ENCODE measurements at regions not wholly inside any gene's neighbourhood (a gene's known extent, or its start where the extent isn't known, plus 50 kb on each side); places are given as distances from the start of the nearest gene placed in this dataset.

DNA sequence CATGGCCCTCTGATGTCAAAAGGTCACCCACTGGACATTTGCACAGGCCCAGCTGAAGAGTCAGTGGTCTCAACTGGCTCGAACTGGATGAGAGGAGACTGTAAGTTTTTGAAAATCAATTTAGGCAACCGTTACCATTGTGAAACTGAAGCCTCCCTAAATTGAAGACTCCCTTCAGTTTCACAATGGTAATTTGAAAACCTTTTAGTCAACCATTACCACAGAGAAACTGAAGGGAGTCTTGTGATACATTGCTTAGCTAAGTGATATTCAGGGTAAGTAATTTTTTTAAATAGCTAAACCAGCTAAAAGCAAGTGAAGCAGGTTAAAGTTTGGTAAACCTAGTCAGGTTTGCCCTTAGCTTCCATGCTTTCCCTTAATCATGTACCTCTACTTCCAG, 197.3 kb upstream of the NT5E start:
- Mint-ChIP-seq H3K9me3 (peaks cover 32% of the 10 kb centered on the region), H3K4me3 (no peak overlapping the region), H3K27me3 (ENCODE audit: insufficient read depth) (peaks cover 7% of the 10 kb centered on the region), H3K36me3 (ENCODE audit: low read depth) (no peaks in the 10 kb centered on the region), H3K27ac (no peak overlapping the region), H3K4me1 (peaks cover 10% of the 10 kb centered on the region)
- no peak overlapping the region for H3K27ac ChIP-seq (ENCODE audit: low read depth, low read length)
- TF ChIP-seq, protein P1, sequence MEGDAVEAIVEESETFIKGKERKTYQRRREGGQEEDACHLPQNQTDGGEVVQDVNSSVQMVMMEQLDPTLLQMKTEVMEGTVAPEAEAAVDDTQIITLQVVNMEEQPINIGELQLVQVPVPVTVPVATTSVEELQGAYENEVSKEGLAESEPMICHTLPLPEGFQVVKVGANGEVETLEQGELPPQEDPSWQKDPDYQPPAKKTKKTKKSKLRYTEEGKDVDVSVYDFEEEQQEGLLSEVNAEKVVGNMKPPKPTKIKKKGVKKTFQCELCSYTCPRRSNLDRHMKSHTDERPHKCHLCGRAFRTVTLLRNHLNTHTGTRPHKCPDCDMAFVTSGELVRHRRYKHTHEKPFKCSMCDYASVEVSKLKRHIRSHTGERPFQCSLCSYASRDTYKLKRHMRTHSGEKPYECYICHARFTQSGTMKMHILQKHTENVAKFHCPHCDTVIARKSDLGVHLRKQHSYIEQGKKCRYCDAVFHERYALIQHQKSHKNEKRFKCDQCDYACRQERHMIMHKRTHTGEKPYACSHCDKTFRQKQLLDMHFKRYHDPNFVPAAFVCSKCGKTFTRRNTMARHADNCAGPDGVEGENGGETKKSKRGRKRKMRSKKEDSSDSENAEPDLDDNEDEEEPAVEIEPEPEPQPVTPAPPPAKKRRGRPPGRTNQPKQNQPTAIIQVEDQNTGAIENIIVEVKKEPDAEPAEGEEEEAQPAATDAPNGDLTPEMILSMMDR (conservative IDR thresholded peaks at IDR 0.05) = no peak
- H3K27me3 ChIP-seq (ENCODE audit: control insufficient read depth, insufficient read depth, low read length, poor library complexity, severe bottlenecking) = no peaks in the 10 kb centered on the region
- no peaks in the 10 kb centered on the region for H3K4me1 ChIP-seq (ENCODE audit: control insufficient read depth, insufficient read depth, low read length)
- DNase-seq = no peak
- H3K9me3 ChIP-seq (ENCODE audit: control insufficient read depth, low read length) = peaks cover 52% of the 10 kb centered on the region
- WGBS, 2 experiments (ENCODE audit: insufficient coverage in 1 of 2, insufficient read length in 1 of 2) = 88 to 100% methylated on average over 2 of the region's 2 CpGs
- no peaks in the 10 kb centered on the region for H3K36me3 ChIP-seq (ENCODE audit: control insufficient read depth, insufficient read depth, low read length)
- no peak overlapping the region for H3K9ac ChIP-seq (ENCODE audit: extremely low read depth, low read length, poor library complexity, severe bottlenecking)
- peak overlapping the region; percentile 9 for H3K4me3 ChIP-seq (ENCODE audit: low read length)

GRCh38 chr6:85252085-85252484, 197.8 kb upstream of the NT5E start:
- H3K9me3 Mint-ChIP-seq = peaks cover 33% of the 10 kb centered on the region
- no peak overlapping the region for H3K27ac ChIP-seq (ENCODE audit: low read depth, low read length)
- no peaks in the 10 kb centered on the region for H3K36me3 ChIP-seq (ENCODE audit: control insufficient read depth, insufficient read depth, low read length)
- H3K4me3 ChIP-seq (ENCODE audit: low read length) = peak overlapping the region; percentile 9
- DNase-seq = no peak
- TF ChIP-seq, protein P1 (conservative IDR thresholded peaks at IDR 0.05) = no peak
- WGBS, 2 experiments (ENCODE audit: insufficient coverage in 1 of 2, insufficient read length in 1 of 2) = 83 to 91% methylated on average over 1 to 2 of the region's 2 CpGs
- no peak overlapping the region for H3K27ac Mint-ChIP-seq
- H3K4me3 Mint-ChIP-seq = no peak overlapping the region
- no peaks in the 10 kb centered on the region for H3K4me1 ChIP-seq (ENCODE audit: control insufficient read depth, insufficient read depth, low read length)
- no peak overlapping the region for H3K9ac ChIP-seq (ENCODE audit: extremely low read depth, low read length, poor library complexity, severe bottlenecking)
- no peaks in the 10 kb centered on the region for H3K27me3 ChIP-seq (ENCODE audit: control insufficient read depth, insufficient read depth, low read length, poor library complexity, severe bottlenecking)
- no peaks in the 10 kb centered on the region for H3K36me3 Mint-ChIP-seq (ENCODE audit: low read depth)
- peaks cover 10% of the 10 kb centered on the region for H3K4me1 Mint-ChIP-seq
- H3K9me3 ChIP-seq (ENCODE audit: control insufficient read depth, low read length) = peaks cover 52% of the 10 kb centered on the region
- H3K27me3 Mint-ChIP-seq (ENCODE audit: insufficient read depth) = peaks cover 7% of the 10 kb centered on the region

- TF ChIP-seq, protein P1 (conservative IDR thresholded peaks at IDR 0.05) = no peak
- peak overlapping the region; percentile 13 for H3K4me3 ChIP-seq (ENCODE audit: low read length)
- no peak overlapping the region for H3K9ac ChIP-seq (ENCODE audit: extremely low read depth, low read length, poor library complexity, severe bottlenecking)
- H3K4me1 Mint-ChIP-seq = peaks cover 10% of the 10 kb centered on the region
- no peak overlapping the region for H3K27ac Mint-ChIP-seq
- no peak overlapping the region for H3K27ac ChIP-seq (ENCODE audit: low read depth, low read length)
- H3K36me3 Mint-ChIP-seq (ENCODE audit: low read depth) = no peaks in the 10 kb centered on the region
- H3K4me1 ChIP-seq (ENCODE audit: control insufficient read depth, insufficient read depth, low read length) = no peaks in the 10 kb centered on the region
- H3K27me3 ChIP-seq (ENCODE audit: control insufficient read depth, insufficient read depth, low read length, poor library complexity, severe bottlenecking) = no peaks in the 10 kb centered on the region
- H3K9me3 ChIP-seq (ENCODE audit: control insufficient read depth, low read length) = peaks cover 52% of the 10 kb centered on the region
- WGBS, 2 experiments (ENCODE audit: insufficient coverage in 1 of 2, insufficient read length in 1 of 2) = 80 to 94% methylated on average over 1 of the region's 1 CpG
- no peak overlapping the region for H3K4me3 Mint-ChIP-seq
- H3K9me3 Mint-ChIP-seq = peaks cover 33% of the 10 kb centered on the region
- H3K36me3 ChIP-seq (ENCODE audit: control insufficient read depth, insufficient read depth, low read length) = no peaks in the 10 kb centered on the region
- no peak for DNase-seq
- peaks cover 7% of the 10 kb centered on the region for H3K27me3 Mint-ChIP-seq (ENCODE audit: insufficient read depth)
These were observed 198.6 kb upstream of the NT5E start for GRCh38 chr6:85251300-85251699.
